ENCODE measurements at regions not wholly inside any gene's neighbourhood (a gene's known extent, or its start where the extent isn't known, plus 50 kb on each side); places are given as distances from the start of the nearest gene placed in this dataset.

- TF ChIP-seq IRF2 (CRISPR knock-in tag; IDR thresholded peaks at IDR 0.05) (0 out of 2 replicates have a peak, but pooled peaks have one; percentile 21), FOXA3 (CRISPR knock-in tag; IDR thresholded peaks at IDR 0.05) (0 out of 2 replicates have a peak, but pooled peaks have one; percentile 22), ZNF253 (CRISPR knock-in tag; IDR thresholded peaks at IDR 0.05; ENCODE audit: borderline replicate concordance) (no peak), ZFX (CRISPR knock-in tag; IDR thresholded peaks at IDR 0.05; ENCODE audit: low read depth) (peak; percentile 34; the same call in 1 of the 2 replicates), STAG1 (CRISPR knock-in tag; IDR thresholded peaks at IDR 0.05) (peak; percentile 89), RORA (CRISPR knock-in tag; IDR thresholded peaks at IDR 0.05) (no peak), ZKSCAN1 (IDR thresholded peaks at IDR 0.05; ENCODE audit: low read length) (no peak), KAT8 (CRISPR knock-in tag; IDR thresholded peaks at IDR 0.05) (0 out of 2 replicates have a peak, but pooled peaks have one; percentile 30), SMC3 (IDR thresholded peaks at IDR 0.05; ENCODE audit: low read length) (peak; percentile 88), U2AF2 (IDR thresholded peaks at IDR 0.05; ENCODE audit: low read depth, low read length) (no peak), RFXANK (CRISPR knock-in tag; IDR thresholded peaks at IDR 0.05) (no peak), ZNF629 (CRISPR knock-in tag; conservative IDR thresholded peaks at IDR 0.05) (no peak), FOXP4 (CRISPR knock-in tag; IDR thresholded peaks at IDR 0.05) (no peak), GATA4 (IDR thresholded peaks at IDR 0.05; ENCODE audit: borderline replicate concordance, low read depth) (no peak), XRCC5 (optimal IDR thresholded peaks at IDR 0.05; ENCODE audit: low read length) (peak; percentile 57), ZNF841 (CRISPR knock-in tag; IDR thresholded peaks at IDR 0.05; ENCODE audit: borderline replicate concordance) (no peak), ZNF264 (CRISPR knock-in tag; IDR thresholded peaks at IDR 0.05) (no peak), POLR2G (IDR thresholded peaks at IDR 0.05; ENCODE audit: low read depth, low read length) (no peak), GTF2F1 (IDR thresholded peaks at IDR 0.05; ENCODE audit: low read length) (no peak), CHD2 (IDR thresholded peaks at IDR 0.05; ENCODE audit: low read depth, low read length) (no peak), ZNF451 (CRISPR knock-in tag; IDR thresholded peaks at IDR 0.05) (no peak), AGO2 (optimal IDR thresholded peaks at IDR 0.05; ENCODE audit: low read depth, low read length) (no peak)
- TF ChIP-seq, protein P1, sequence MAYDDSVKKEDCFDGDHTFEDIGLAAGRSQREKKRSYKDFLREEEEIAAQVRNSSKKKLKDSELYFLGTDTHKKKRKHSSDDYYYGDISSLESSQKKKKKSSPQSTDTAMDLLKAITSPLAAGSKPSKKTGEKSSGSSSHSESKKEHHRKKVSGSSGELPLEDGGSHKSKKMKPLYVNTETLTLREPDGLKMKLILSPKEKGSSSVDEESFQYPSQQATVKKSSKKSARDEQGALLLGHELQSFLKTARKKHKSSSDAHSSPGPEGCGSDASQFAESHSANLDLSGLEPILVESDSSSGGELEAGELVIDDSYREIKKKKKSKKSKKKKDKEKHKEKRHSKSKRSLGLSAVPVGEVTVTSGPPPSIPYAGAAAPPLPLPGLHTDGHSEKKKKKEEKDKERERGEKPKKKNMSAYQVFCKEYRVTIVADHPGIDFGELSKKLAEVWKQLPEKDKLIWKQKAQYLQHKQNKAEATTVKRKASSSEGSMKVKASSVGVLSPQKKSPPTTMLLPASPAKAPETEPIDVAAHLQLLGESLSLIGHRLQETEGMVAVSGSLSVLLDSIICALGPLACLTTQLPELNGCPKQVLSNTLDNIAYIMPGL (CRISPR knock-in tag; IDR thresholded peaks at IDR 0.05; ENCODE audit: borderline replicate concordance in 1 of 2, low read depth in 1 of 2), result 0 out of 4 replicates have a peak, but pooled peaks of 1 of the 2 experiments have one; percentile 55
- TF ChIP-seq, protein P2, sequence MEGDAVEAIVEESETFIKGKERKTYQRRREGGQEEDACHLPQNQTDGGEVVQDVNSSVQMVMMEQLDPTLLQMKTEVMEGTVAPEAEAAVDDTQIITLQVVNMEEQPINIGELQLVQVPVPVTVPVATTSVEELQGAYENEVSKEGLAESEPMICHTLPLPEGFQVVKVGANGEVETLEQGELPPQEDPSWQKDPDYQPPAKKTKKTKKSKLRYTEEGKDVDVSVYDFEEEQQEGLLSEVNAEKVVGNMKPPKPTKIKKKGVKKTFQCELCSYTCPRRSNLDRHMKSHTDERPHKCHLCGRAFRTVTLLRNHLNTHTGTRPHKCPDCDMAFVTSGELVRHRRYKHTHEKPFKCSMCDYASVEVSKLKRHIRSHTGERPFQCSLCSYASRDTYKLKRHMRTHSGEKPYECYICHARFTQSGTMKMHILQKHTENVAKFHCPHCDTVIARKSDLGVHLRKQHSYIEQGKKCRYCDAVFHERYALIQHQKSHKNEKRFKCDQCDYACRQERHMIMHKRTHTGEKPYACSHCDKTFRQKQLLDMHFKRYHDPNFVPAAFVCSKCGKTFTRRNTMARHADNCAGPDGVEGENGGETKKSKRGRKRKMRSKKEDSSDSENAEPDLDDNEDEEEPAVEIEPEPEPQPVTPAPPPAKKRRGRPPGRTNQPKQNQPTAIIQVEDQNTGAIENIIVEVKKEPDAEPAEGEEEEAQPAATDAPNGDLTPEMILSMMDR (CRISPR knock-in tag; IDR thresholded peaks at IDR 0.05), result peak; percentile 84
Observed at GRCh38 chr5:77143998-77144836, 57.1 kb upstream of the ZBED3 start (continued).
